Suprapubic skin (tissue), 4 donors: ENCODE measurements at regions not wholly inside any gene's neighbourhood (a gene's known extent, or its start where the extent isn't known, plus 50 kb on each side); places are given as distances from the start of the nearest gene placed in this dataset.
A peak's percentile ranks its signal among the peaks of the same experiment; 100 is the strongest.

ENCODE experiments used
- DNase-seq, 2 donors: peaks; one replicate each; pipeline ENCODE4 v3.0.0-alpha.2; 2019; ENCODE audit warnings: low spot score in 2 of 2
- H3K27ac ChIP-seq: fragments of 200-600 bp; sonication (generic); one replicate; pipeline ENCODE4 v1.5.1; 2019
- H3K27me3 ChIP-seq: fragments of 200-600 bp; sonication (generic); one replicate; pipeline ENCODE4 v1.5.1; 2019
- H3K36me3 ChIP-seq: fragments of 200-600 bp; sonication (generic); one replicate; pipeline ENCODE4 v1.5.1; 2019
- H3K4me1 ChIP-seq: fragments of 200-600 bp; sonication (generic); one replicate; pipeline ENCODE4 v1.5.1; 2019
- H3K4me3 ChIP-seq: fragments of 200-600 bp; sonication (generic); one replicate; pipeline ENCODE4 v1.5.1; 2019; ENCODE audit warnings: mild to moderate bottlenecking
- H3K9me3 ChIP-seq: fragments of 200-600 bp; sonication (generic); one replicate; pipeline ENCODE4 v1.5.1; 2019
- CTCF ChIP-seq, 2 donors: fragments of 200-600 bp in 1 of 2; fragments of 450-650 bp in 1 of 2; sonication (generic) in 1 of 2; IDR thresholded peaks; one replicate each; pipeline ENCODE4 v1.5.1; 2016 to 2019; ENCODE audit warnings: antibody characterized with exemption in 2 of 2, mild to moderate bottlenecking in 1 of 2, moderate library complexity in 1 of 2
- EP300 ChIP-seq: sonication (generic); formaldehyde crosslinking; IDR thresholded peaks from one replicate; pipeline ENCODE4 v1.6.1; 2017; ENCODE audit warnings: antibody characterized with exemption
- POLR2A ChIP-seq, 2 donors: fragments of 450-650 bp; IDR thresholded peaks; one replicate each; pipeline ENCODE4 v1.6.1; 2017; ENCODE audit warnings: antibody characterized with exemption in 2 of 2, mild to moderate bottlenecking in 2 of 2, moderate library complexity in 2 of 2
- POLR2AphosphoS5 ChIP-seq, 3 donors: sonication (generic); formaldehyde crosslinking; IDR thresholded peaks; one replicate each; pipeline ENCODE4 v1.6.1; 2017; ENCODE audit warnings: antibody characterized with exemption in 3 of 3
- WGBS: methylation state at CpG from one replicate; pipeline ENCODE4 v1.1.5; 2018; 5-methylcytosine and 5-hydroxymethylcytosine counted together

- Histone ChIP-seq H3K4me3 (no peak overlapping the region), H3K27me3 (no peaks in the 10 kb centered on the region), H3K27ac (no peak overlapping the region), H3K4me1 (no peaks in the 10 kb centered on the region), H3K36me3 (no peaks in the 10 kb centered on the region), H3K9me3 (no peaks in the 10 kb centered on the region)
- no peak for DNase-seq
- WGBS: 92% methylated on average over 6 of the region's 6 CpGs
- TF ChIP-seq POLR2AphosphoS5 (IDR thresholded peaks at IDR 0.05) (no peak), CTCF (IDR thresholded peaks at IDR 0.05) (no peak), EP300 (no peak), POLR2A (IDR thresholded peaks at IDR 0.05) (no peak)
These were observed 113.6 kb downstream of the DDX1 start for GRCh38 chr2:15705310-15705709.

GRCh38 chr2:15705839-15706386, 114.2 kb downstream of the DDX1 start:
- no peak for DNase-seq
- H3K9me3 ChIP-seq: no peaks in the 10 kb centered on the region
- H3K27me3 ChIP-seq: no peaks in the 10 kb centered on the region
- no peak overlapping the region for H3K4me3 ChIP-seq
- H3K27ac ChIP-seq: no peak overlapping the region
- H3K4me1 ChIP-seq: no peaks in the 10 kb centered on the region
- WGBS: 79% methylated on average over 3 of the region's 3 CpGs
- H3K36me3 ChIP-seq: no peaks in the 10 kb centered on the region
- TF ChIP-seq EP300 (no peak), POLR2AphosphoS5 (IDR thresholded peaks at IDR 0.05) (no peak), CTCF (IDR thresholded peaks at IDR 0.05) (no peak), POLR2A (IDR thresholded peaks at IDR 0.05) (no peak)

GRCh38 chr2:15706424-15706823, 114.8 kb downstream of the DDX1 start:
- DNase-seq: no peak
- H3K9me3 ChIP-seq: no peaks in the 10 kb centered on the region
- no peaks in the 10 kb centered on the region for H3K4me1 ChIP-seq
- no peak overlapping the region for H3K27ac ChIP-seq
- no peak overlapping the region for H3K4me3 ChIP-seq
- no peaks in the 10 kb centered on the region for H3K27me3 ChIP-seq
- TF ChIP-seq POLR2A (IDR thresholded peaks at IDR 0.05): no peak
- TF ChIP-seq POLR2AphosphoS5 (IDR thresholded peaks at IDR 0.05): no peak
- TF ChIP-seq CTCF (IDR thresholded peaks at IDR 0.05): no peak
- no peak for TF ChIP-seq EP300
- no peaks in the 10 kb centered on the region for H3K36me3 ChIP-seq

- Histone ChIP-seq H3K4me1 (no peaks in the 10 kb centered on the region), H3K36me3 (no peaks in the 10 kb centered on the region), H3K27me3 (no peaks in the 10 kb centered on the region), H3K27ac (no peak overlapping the region), H3K4me3 (no peak overlapping the region), H3K9me3 (no peaks in the 10 kb centered on the region)
- WGBS: 97% methylated on average over 7 of the region's 7 CpGs
- DNase-seq: peak in 1 of 2 donors; percentile 5
- TF ChIP-seq EP300: no peak
- TF ChIP-seq CTCF (IDR thresholded peaks at IDR 0.05): no peak
These were observed 115.4 kb downstream of the DDX1 start for GRCh38 chr2:15706986-15707632.

GRCh38 chr2:15708161-15708560, 116.5 kb downstream of the DDX1 start:
- no peak for DNase-seq
- no peak overlapping the region for H3K27ac ChIP-seq
- H3K4me3 ChIP-seq: no peak overlapping the region
- 91% methylated on average over 5 of the region's 5 CpGs for WGBS
- no peaks in the 10 kb centered on the region for H3K36me3 ChIP-seq
- no peaks in the 10 kb centered on the region for H3K4me1 ChIP-seq
- TF ChIP-seq POLR2A (IDR thresholded peaks at IDR 0.05) (no peak), CTCF (IDR thresholded peaks at IDR 0.05) (no peak), POLR2AphosphoS5 (IDR thresholded peaks at IDR 0.05) (no peak), EP300 (no peak)
- H3K27me3 ChIP-seq: no peaks in the 10 kb centered on the region
- no peaks in the 10 kb centered on the region for H3K9me3 ChIP-seq
